ENCODE measurements at regions not wholly inside any gene's neighbourhood (a gene's known extent, or its start where the extent isn't known, plus 50 kb on each side); places are given as distances from the start of the nearest gene placed in this dataset.

- H3K4me3 ChIP-seq (IDR thresholded peaks at IDR 0.05; ENCODE audit: insufficient read depth, low read depth, low read length) = no peak overlapping the region
- H3K27me3 ChIP-seq (ENCODE audit: insufficient read depth, low read depth) = no peaks in the 10 kb centered on the region
- no peaks in the 10 kb centered on the region for H4K20me1 ChIP-seq (ENCODE audit: insufficient read depth)
- no peak overlapping the region for H3K4me2 ChIP-seq
- H3K4me1 ChIP-seq (ENCODE audit: low read depth, poor library complexity, severe bottlenecking) = no peaks in the 10 kb centered on the region
- H3K36me3 ChIP-seq (ENCODE audit: insufficient read depth) = no peaks in the 10 kb centered on the region
- no peak for TF ChIP-seq CTCF (conservative IDR thresholded peaks at IDR 0.05; ENCODE audit: low read depth, low read length)
- no peak overlapping the region for H3K9ac ChIP-seq
- H3K79me2 ChIP-seq (ENCODE audit: insufficient read depth, low read depth) = no peaks in the 10 kb centered on the region
- H2AFZ ChIP-seq (ENCODE audit: low read depth) = no peak overlapping the region
- H3K27ac ChIP-seq = no peak overlapping the region
These were observed 59.9 kb downstream of the HTR1B start for GRCh38 chr6:77403424-77403823.

DNA sequence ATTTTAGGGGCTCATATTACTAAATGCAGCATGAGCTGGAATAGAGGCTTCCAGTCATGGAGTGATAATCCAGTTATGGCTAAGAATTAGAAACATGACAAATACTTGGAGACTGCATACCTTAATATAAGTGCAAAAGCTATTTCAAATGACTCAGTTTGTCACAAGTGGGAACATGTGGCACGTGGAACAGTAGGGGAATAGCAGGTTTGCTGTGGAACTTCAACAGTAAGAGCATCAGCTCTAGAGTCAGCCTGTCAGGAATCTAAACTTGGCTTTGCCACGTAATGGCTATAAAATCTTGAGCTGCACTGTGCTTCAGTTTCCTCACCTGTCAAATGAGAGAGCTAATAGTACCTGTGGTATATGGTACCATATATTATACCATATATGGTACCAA, 62.1 kb downstream of the HTR1B start:
- H3K4me3 ChIP-seq (IDR thresholded peaks at IDR 0.05; ENCODE audit: insufficient read depth, low read depth, low read length) = no peak overlapping the region
- no peak overlapping the region for H2AFZ ChIP-seq (ENCODE audit: low read depth)
- H3K4me2 ChIP-seq = no peak overlapping the region
- no peak overlapping the region for H3K27ac ChIP-seq
- no peak overlapping the region for H3K9ac ChIP-seq
- no peaks in the 10 kb centered on the region for H3K79me2 ChIP-seq (ENCODE audit: insufficient read depth, low read depth)
- H3K27me3 ChIP-seq (ENCODE audit: insufficient read depth, low read depth) = no peaks in the 10 kb centered on the region
- no peaks in the 10 kb centered on the region for H4K20me1 ChIP-seq (ENCODE audit: insufficient read depth)
- TF ChIP-seq CTCF (conservative IDR thresholded peaks at IDR 0.05; ENCODE audit: low read depth, low read length) = no peak
- no peaks in the 10 kb centered on the region for H3K4me1 ChIP-seq (ENCODE audit: low read depth, poor library complexity, severe bottlenecking)
- H3K36me3 ChIP-seq (ENCODE audit: insufficient read depth) = no peaks in the 10 kb centered on the region

DNA sequence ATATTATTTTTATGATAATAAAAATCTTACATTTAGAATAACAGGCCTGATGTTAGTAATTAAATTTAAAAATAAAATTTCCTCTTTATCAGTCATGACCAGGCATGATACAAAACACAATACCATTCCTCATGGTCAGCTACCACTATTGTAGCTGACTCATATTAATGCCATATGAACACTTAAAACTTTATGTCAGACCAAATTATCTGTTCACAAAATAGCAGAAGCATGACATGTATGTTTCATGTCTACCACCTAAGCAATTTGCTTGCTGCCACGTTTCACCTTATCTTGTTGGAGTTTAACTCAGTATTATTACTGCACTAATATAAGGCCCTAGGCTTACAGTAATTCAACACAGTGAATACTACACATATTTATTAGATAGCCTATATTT, 65.7 kb downstream of the HTR1B start:
- peaks cover 5% of the 10 kb centered on the region for H3K4me1 ChIP-seq (ENCODE audit: low read depth, poor library complexity, severe bottlenecking)
- H3K9ac ChIP-seq = no peak overlapping the region
- no peaks in the 10 kb centered on the region for H4K20me1 ChIP-seq (ENCODE audit: insufficient read depth)
- H2AFZ ChIP-seq (ENCODE audit: low read depth) = no peak overlapping the region
- H3K27ac ChIP-seq = no peak overlapping the region
- H3K4me2 ChIP-seq = no peak overlapping the region
- no peaks in the 10 kb centered on the region for H3K36me3 ChIP-seq (ENCODE audit: insufficient read depth)
- H3K4me3 ChIP-seq (IDR thresholded peaks at IDR 0.05; ENCODE audit: insufficient read depth, low read depth, low read length) = no peak overlapping the region
- no peaks in the 10 kb centered on the region for H3K79me2 ChIP-seq (ENCODE audit: insufficient read depth, low read depth)
- H3K27me3 ChIP-seq (ENCODE audit: insufficient read depth, low read depth) = no peaks in the 10 kb centered on the region
- TF ChIP-seq CTCF (conservative IDR thresholded peaks at IDR 0.05; ENCODE audit: low read depth, low read length) = no peak

GRCh38 chr6:77389402-77389801, 73.9 kb downstream of the HTR1B start:
- TF ChIP-seq CTCF (conservative IDR thresholded peaks at IDR 0.05; ENCODE audit: low read depth, low read length) = no peak
- Histone ChIP-seq H3K4me3 (IDR thresholded peaks at IDR 0.05; ENCODE audit: insufficient read depth, low read depth, low read length) (no peak overlapping the region), H3K9ac (no peak overlapping the region), H3K79me2 (ENCODE audit: insufficient read depth, low read depth) (no peaks in the 10 kb centered on the region), H3K27me3 (ENCODE audit: insufficient read depth, low read depth) (no peaks in the 10 kb centered on the region), H3K27ac (no peak overlapping the region), H4K20me1 (ENCODE audit: insufficient read depth) (no peaks in the 10 kb centered on the region), H3K4me2 (no peak overlapping the region), H3K36me3 (ENCODE audit: insufficient read depth) (no peaks in the 10 kb centered on the region), H2AFZ (ENCODE audit: low read depth) (no peak overlapping the region), H3K4me1 (ENCODE audit: low read depth, poor library complexity, severe bottlenecking) (peaks cover 5% of the 10 kb centered on the region)

GRCh38 chr6:77383026-77383425, 80.3 kb downstream of the HTR1B start:
- no peaks in the 10 kb centered on the region for H3K4me1 ChIP-seq (ENCODE audit: low read depth, poor library complexity, severe bottlenecking)
- no peak for TF ChIP-seq CTCF (conservative IDR thresholded peaks at IDR 0.05; ENCODE audit: low read depth, low read length)
- H3K4me3 ChIP-seq (IDR thresholded peaks at IDR 0.05; ENCODE audit: insufficient read depth, low read depth, low read length) = no peak overlapping the region
- no peak overlapping the region for H3K27ac ChIP-seq
- H3K79me2 ChIP-seq (ENCODE audit: insufficient read depth, low read depth) = no peaks in the 10 kb centered on the region
- no peaks in the 10 kb centered on the region for H3K36me3 ChIP-seq (ENCODE audit: insufficient read depth)
- no peaks in the 10 kb centered on the region for H4K20me1 ChIP-seq (ENCODE audit: insufficient read depth)
- H3K4me2 ChIP-seq = no peak overlapping the region
- H3K27me3 ChIP-seq (ENCODE audit: insufficient read depth, low read depth) = no peaks in the 10 kb centered on the region
- H2AFZ ChIP-seq (ENCODE audit: low read depth) = no peak overlapping the region
- no peak overlapping the region for H3K9ac ChIP-seq
